ENCODE measurements at regions not wholly inside any gene's neighbourhood (a gene's known extent, or its start where the extent isn't known, plus 50 kb on each side); places are given as distances from the start of the nearest gene placed in this dataset.
"Not testable (repeated sequence)": the region's sequence is repeated elsewhere in the genome, so short reads cannot be mapped to it uniquely, and the experiment has no call there.

- no peak overlapping the region for H3K27ac Mint-ChIP-seq
- no peaks in the 10 kb centered on the region for H3K27me3 Mint-ChIP-seq (ENCODE audit: low read depth)
- H3K9me3 Mint-ChIP-seq, result no peaks in the 10 kb centered on the region
- intact Hi-C loops (cut with micrococcal nuclease), result no loop called here
- no peaks in the 10 kb centered on the region for H3K36me3 Mint-ChIP-seq (ENCODE audit: low read depth)
- no peak for DNase-seq (ENCODE audit: low spot score)
- no peak overlapping the region for H3K4me3 Mint-ChIP-seq (ENCODE audit: low read depth)
- no peaks in the 10 kb centered on the region for H3K4me1 Mint-ChIP-seq (ENCODE audit: low read depth)
Observed at GRCh38 chr5:57932761-57933160, 450.1 kb upstream of the ACTBL2 start.

DNA sequence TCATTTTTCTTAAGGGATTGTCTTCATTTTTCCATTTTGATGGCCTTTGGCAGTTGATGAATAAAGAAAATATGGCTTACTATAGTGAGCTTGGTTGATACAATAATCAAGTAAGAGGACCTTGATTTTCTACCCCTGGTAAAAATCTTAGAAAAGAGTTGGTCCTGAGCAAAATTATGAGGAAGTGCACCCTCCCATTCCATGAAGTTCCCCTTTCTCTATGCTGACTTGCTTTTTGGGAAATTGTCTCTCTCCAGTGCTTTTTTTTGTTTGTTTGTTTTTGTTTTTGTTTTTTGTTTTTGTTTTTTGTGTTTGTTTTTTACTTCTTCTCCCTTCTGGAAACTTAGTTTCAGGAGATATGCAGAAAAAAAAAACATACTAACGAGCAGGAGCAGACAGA lies 449.2 kb upstream of the ACTBL2 start:
- Mint-ChIP-seq H3K36me3 (ENCODE audit: low read depth) (no peaks in the 10 kb centered on the region), H3K9me3 (no peaks in the 10 kb centered on the region), H3K4me3 (ENCODE audit: low read depth) (no peak overlapping the region), H3K27ac (no peak overlapping the region), H3K27me3 (ENCODE audit: low read depth) (no peaks in the 10 kb centered on the region), H3K4me1 (ENCODE audit: low read depth) (no peaks in the 10 kb centered on the region)
- no peak for DNase-seq (ENCODE audit: low spot score)
- intact Hi-C loops (cut with micrococcal nuclease), result no loop called here

- Mint-ChIP-seq H3K27me3 (ENCODE audit: low read depth) (no peaks in the 10 kb centered on the region), H3K9me3 (no peaks in the 10 kb centered on the region), H3K4me3 (ENCODE audit: low read depth) (no peak overlapping the region), H3K4me1 (ENCODE audit: low read depth) (no peaks in the 10 kb centered on the region), H3K27ac (no peak overlapping the region), H3K36me3 (ENCODE audit: low read depth) (no peaks in the 10 kb centered on the region)
- DNase-seq (ENCODE audit: low spot score), result no peak
- intact Hi-C loops (cut with micrococcal nuclease), result no loop called here
Observed at GRCh38 chr5:57931352-57931751, 448.7 kb upstream of the ACTBL2 start.

- Mint-ChIP-seq H3K27me3 (ENCODE audit: low read depth) (no peaks in the 10 kb centered on the region), H3K4me3 (ENCODE audit: low read depth) (no peak overlapping the region), H3K4me1 (ENCODE audit: low read depth) (no peaks in the 10 kb centered on the region), H3K27ac (no peak overlapping the region), H3K9me3 (no peaks in the 10 kb centered on the region), H3K36me3 (ENCODE audit: low read depth) (no peaks in the 10 kb centered on the region)
- intact Hi-C loops (cut with micrococcal nuclease), result no loop called here
- DNase-seq (ENCODE audit: low spot score), result no peak
Observed at GRCh38 chr5:57929271-57929670, 446.7 kb upstream of the ACTBL2 start.

DNA sequence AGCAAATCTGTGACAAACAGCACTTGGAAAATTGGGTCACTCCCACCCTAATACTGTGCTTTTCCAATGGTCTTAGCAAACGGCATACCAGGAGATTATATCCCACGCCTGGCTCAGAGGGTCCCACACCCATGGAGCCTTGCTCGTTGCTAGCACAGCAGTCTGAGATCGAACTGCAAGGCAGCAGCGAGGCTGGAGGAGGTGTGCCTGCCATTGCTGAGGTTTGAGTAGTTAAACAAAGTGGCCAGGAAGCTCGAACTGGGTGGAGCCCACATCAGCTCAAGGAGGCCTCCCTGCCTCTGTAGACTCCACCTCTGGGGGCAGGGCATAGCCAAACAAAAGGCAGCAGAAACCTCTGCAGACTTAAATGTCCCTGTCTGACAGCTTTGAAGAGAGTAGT lies 440.5 kb upstream of the ACTBL2 start:
- H3K4me3 Mint-ChIP-seq (ENCODE audit: low read depth); H3K4me1 Mint-ChIP-seq (ENCODE audit: low read depth); H3K27me3 Mint-ChIP-seq (ENCODE audit: low read depth); H3K9me3 Mint-ChIP-seq; H3K36me3 Mint-ChIP-seq (ENCODE audit: low read depth); H3K27ac Mint-ChIP-seq; intact Hi-C loops (cut with micrococcal nuclease); DNase-seq (ENCODE audit: low spot score): not testable (repeated sequence)

- Mint-ChIP-seq H3K4me1 (ENCODE audit: low read depth) (no peaks in the 10 kb centered on the region), H3K9me3 (no peaks in the 10 kb centered on the region), H3K36me3 (ENCODE audit: low read depth) (no peaks in the 10 kb centered on the region), H3K27me3 (ENCODE audit: low read depth) (no peaks in the 10 kb centered on the region), H3K4me3 (ENCODE audit: low read depth) (no peak overlapping the region), H3K27ac (no peak overlapping the region)
- intact Hi-C loops (cut with micrococcal nuclease), result no loop called here
- no peak for DNase-seq (ENCODE audit: low spot score)
Observed at GRCh38 chr5:57917004-57917403, 434.4 kb upstream of the ACTBL2 start.

GRCh38 chr5:57915536-57915935 lies 432.9 kb upstream of the ACTBL2 start:
- Mint-ChIP-seq H3K36me3 (ENCODE audit: low read depth) (no peaks in the 10 kb centered on the region), H3K27me3 (ENCODE audit: low read depth) (peaks cover 1% of the 10 kb centered on the region), H3K27ac (no peak overlapping the region), H3K4me1 (ENCODE audit: low read depth) (no peaks in the 10 kb centered on the region), H3K9me3 (no peaks in the 10 kb centered on the region), H3K4me3 (ENCODE audit: low read depth) (no peak overlapping the region)
- intact Hi-C loops (cut with micrococcal nuclease), result no loop called here
- no peak for DNase-seq (ENCODE audit: low spot score)

GRCh38 chr5:57911438-57911837 lies 428.8 kb upstream of the ACTBL2 start:
- Mint-ChIP-seq H3K27me3 (ENCODE audit: low read depth) (peaks cover 1% of the 10 kb centered on the region), H3K4me3 (ENCODE audit: low read depth) (no peak overlapping the region), H3K36me3 (ENCODE audit: low read depth) (no peaks in the 10 kb centered on the region), H3K27ac (no peak overlapping the region), H3K4me1 (ENCODE audit: low read depth) (no peaks in the 10 kb centered on the region), H3K9me3 (no peaks in the 10 kb centered on the region)
- intact Hi-C loops (cut with micrococcal nuclease), result no loop called here
- no peak for DNase-seq (ENCODE audit: low spot score)

DNA sequence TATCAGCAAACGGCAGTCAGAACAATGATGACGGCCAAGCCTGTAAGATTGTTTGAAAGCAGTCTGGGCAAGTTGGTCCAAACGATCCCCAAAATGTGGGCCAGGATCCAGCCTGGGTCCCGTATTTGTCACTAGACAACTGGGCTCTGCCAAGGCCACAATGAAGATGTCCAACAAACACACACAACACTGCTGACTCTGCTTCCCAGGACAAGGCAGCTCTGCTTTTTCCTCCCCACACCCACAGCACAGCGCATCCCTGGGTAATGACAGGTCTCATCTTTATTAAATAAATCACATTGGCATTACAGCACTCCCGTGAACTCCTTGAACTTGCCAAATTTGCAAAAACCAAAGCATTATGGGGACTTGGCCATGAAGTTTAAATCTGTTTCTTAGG lies 424.1 kb upstream of the ACTBL2 start:
- H3K4me1 Mint-ChIP-seq (ENCODE audit: low read depth), result no peaks in the 10 kb centered on the region
- no peak overlapping the region for H3K27ac Mint-ChIP-seq
- no peaks in the 10 kb centered on the region for H3K9me3 Mint-ChIP-seq
- peaks cover 1% of the 10 kb centered on the region for H3K27me3 Mint-ChIP-seq (ENCODE audit: low read depth)
- intact Hi-C loops (cut with micrococcal nuclease), result no loop called here
- H3K4me3 Mint-ChIP-seq (ENCODE audit: low read depth), result no peak overlapping the region
- no peaks in the 10 kb centered on the region for H3K36me3 Mint-ChIP-seq (ENCODE audit: low read depth)
- no peak for DNase-seq (ENCODE audit: low spot score)

DNA sequence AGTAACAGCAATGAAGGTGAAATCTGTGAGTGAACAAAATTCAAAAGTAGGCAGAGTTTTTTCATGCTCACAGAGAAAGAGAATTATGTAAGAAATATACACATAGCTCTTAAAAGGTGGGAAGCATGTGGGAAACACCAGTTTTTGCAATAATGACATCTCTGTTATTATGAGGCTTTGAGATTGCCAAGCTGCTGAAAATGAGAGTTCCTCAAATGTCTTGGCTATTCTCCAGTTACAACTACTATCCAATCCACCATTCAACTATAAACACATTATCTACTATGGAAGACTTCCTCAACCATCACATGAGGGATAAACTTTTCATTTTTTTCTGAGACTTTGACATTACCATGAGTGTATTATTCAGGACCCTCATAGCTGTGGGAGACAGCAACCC lies 420.8 kb upstream of the ACTBL2 start:
- Mint-ChIP-seq H3K4me1 (ENCODE audit: low read depth) (no peaks in the 10 kb centered on the region), H3K9me3 (no peaks in the 10 kb centered on the region), H3K4me3 (ENCODE audit: low read depth) (no peak overlapping the region), H3K27me3 (ENCODE audit: low read depth) (no peaks in the 10 kb centered on the region), H3K27ac (no peak overlapping the region), H3K36me3 (ENCODE audit: low read depth) (no peaks in the 10 kb centered on the region)
- intact Hi-C loops (cut with micrococcal nuclease), result no loop called here
- no peak for DNase-seq (ENCODE audit: low spot score)

GRCh38 chr5:57902095-57902494 lies 419.5 kb upstream of the ACTBL2 start:
- intact Hi-C loops (cut with micrococcal nuclease), result no loop called here
- H3K27ac Mint-ChIP-seq, result no peak overlapping the region
- H3K4me3 Mint-ChIP-seq (ENCODE audit: low read depth), result no peak overlapping the region
- no peak for DNase-seq (ENCODE audit: low spot score)
- no peaks in the 10 kb centered on the region for H3K4me1 Mint-ChIP-seq (ENCODE audit: low read depth)
- H3K27me3 Mint-ChIP-seq (ENCODE audit: low read depth), result no peaks in the 10 kb centered on the region
- H3K36me3 Mint-ChIP-seq (ENCODE audit: low read depth), result no peaks in the 10 kb centered on the region
- no peaks in the 10 kb centered on the region for H3K9me3 Mint-ChIP-seq

DNA sequence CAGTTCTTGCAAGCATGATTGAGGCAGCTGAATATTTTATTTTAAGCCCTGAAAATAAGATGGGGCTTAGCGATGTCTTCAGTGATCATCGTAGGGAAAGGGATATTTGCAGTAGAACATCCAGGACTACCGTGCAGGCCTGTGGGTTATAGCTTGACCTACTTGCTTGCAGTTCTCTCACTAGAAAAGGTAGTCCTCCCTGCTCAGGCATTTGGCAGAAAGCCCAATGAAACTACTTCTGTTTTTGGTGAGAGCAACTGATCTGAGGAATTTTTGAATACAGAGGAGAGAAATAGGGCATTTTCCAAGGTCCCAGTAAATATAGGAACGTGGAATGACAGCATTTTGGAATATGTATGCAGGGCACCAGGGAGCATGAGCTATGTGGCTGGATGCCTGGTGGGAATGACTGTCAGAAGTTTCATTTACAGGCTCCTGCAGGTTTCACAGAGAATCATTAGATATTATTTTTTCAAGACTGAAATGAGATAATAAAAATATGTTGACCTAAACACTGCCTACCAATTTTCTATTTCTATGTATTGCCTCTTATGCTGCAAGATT lies 417.9 kb upstream of the ACTBL2 start:
- H3K27ac Mint-ChIP-seq, result no peak overlapping the region
- H3K4me3 Mint-ChIP-seq (ENCODE audit: low read depth), result no peak overlapping the region
- no peaks in the 10 kb centered on the region for H3K36me3 Mint-ChIP-seq (ENCODE audit: low read depth)
- H3K9me3 Mint-ChIP-seq, result no peaks in the 10 kb centered on the region
- no peaks in the 10 kb centered on the region for H3K27me3 Mint-ChIP-seq (ENCODE audit: low read depth)
- H3K4me1 Mint-ChIP-seq (ENCODE audit: low read depth), result no peaks in the 10 kb centered on the region
- DNase-seq (ENCODE audit: low spot score), result no peak
- intact Hi-C loops (cut with micrococcal nuclease), result no loop called here

DNA sequence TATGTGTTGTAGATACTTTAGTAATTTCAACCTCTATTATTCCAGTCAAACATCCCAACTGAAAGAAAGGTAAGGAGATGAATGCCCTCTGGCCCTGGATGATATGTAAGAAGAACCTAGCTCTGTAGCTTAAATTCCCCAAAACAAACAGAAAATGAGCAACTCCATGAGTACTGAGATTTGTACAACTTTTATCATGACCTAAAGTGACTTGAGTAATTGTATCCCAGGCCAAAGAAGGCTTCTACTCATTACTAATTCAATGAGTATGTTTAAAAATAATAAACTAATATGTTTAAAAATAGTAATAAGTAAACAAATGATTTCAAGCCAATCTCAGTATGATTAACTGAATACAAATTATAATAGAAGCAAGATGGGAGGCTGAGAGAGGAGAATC lies 414.0 kb upstream of the ACTBL2 start:
- intact Hi-C loops (cut with micrococcal nuclease), result no loop called here
- no peaks in the 10 kb centered on the region for H3K27me3 Mint-ChIP-seq (ENCODE audit: low read depth)

DNA sequence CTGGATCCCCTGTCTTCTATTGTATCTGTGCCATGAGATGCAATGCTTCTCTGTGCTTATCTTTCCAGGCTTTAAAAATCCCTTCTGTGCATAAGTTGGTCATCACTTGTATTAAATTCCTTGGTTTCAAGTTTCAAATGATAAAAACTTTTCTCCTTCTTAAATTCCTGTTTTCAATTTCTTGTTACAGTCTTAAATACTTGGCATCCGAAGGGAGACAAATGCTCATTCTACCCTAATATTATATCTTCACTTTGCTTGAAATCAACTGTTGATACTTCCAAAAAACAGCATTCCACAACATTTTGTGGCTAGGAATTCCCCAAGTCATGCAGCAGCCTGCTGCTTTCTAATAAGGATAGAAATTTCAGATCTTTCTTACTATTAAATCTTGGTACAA lies 413.2 kb upstream of the ACTBL2 start:
- Mint-ChIP-seq H3K27me3 (ENCODE audit: low read depth) (no peaks in the 10 kb centered on the region), H3K27ac (no peak overlapping the region), H3K4me1 (ENCODE audit: low read depth) (no peaks in the 10 kb centered on the region), H3K9me3 (no peaks in the 10 kb centered on the region), H3K36me3 (ENCODE audit: low read depth) (no peaks in the 10 kb centered on the region), H3K4me3 (ENCODE audit: low read depth) (no peak overlapping the region)
- DNase-seq (ENCODE audit: low spot score), result no peak
- intact Hi-C loops (cut with micrococcal nuclease), result no loop called here

More for the DNA sequence above, 414.0 kb upstream of the ACTBL2 start:
- Mint-ChIP-seq H3K27ac (no peak overlapping the region), H3K4me3 (ENCODE audit: low read depth) (no peak overlapping the region), H3K4me1 (ENCODE audit: low read depth) (no peaks in the 10 kb centered on the region), H3K36me3 (ENCODE audit: low read depth) (no peaks in the 10 kb centered on the region), H3K9me3 (no peaks in the 10 kb centered on the region)
- DNase-seq (ENCODE audit: low spot score), result no peak
